ENCODE measurements at regions not wholly inside any gene's neighbourhood (a gene's known extent, or its start where the extent isn't known, plus 50 kb on each side); places are given as distances from the start of the nearest gene placed in this dataset.

DNA sequence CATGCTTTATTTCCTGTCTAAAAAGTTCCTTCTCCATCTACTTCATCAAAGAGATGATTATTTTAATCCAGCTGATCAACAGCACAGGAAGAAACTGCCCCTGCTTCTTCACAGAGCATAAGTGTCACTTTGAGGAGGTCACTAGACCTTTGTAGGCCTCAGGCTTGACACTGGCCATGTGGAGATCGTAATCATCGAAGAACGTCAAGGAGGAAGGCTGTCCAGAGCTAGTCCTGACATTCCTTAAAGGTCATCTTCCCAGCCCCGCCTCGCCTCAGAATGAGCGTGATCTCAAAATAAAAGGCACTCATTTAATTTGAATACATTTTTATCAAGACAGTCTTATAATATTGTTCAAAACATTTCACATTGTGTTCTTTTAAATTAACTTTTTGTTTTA lies 445.7 kb upstream of the CDH4 start:
- TF ChIP-seq, protein P1, sequence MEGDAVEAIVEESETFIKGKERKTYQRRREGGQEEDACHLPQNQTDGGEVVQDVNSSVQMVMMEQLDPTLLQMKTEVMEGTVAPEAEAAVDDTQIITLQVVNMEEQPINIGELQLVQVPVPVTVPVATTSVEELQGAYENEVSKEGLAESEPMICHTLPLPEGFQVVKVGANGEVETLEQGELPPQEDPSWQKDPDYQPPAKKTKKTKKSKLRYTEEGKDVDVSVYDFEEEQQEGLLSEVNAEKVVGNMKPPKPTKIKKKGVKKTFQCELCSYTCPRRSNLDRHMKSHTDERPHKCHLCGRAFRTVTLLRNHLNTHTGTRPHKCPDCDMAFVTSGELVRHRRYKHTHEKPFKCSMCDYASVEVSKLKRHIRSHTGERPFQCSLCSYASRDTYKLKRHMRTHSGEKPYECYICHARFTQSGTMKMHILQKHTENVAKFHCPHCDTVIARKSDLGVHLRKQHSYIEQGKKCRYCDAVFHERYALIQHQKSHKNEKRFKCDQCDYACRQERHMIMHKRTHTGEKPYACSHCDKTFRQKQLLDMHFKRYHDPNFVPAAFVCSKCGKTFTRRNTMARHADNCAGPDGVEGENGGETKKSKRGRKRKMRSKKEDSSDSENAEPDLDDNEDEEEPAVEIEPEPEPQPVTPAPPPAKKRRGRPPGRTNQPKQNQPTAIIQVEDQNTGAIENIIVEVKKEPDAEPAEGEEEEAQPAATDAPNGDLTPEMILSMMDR (IDR thresholded peaks at IDR 0.05) = no peak
- TF ChIP-seq POLR2A (IDR thresholded peaks at IDR 0.05) = no peak

All from uterus (tissue), 2 donors.